Mucosa of rectum (tissue), 2 donors: ENCODE measurements at regions not wholly inside any gene's neighbourhood (a gene's known extent, or its start where the extent isn't known, plus 50 kb on each side); places are given as distances from the start of the nearest gene placed in this dataset.

ENCODE experiments used
- H3K27ac ChIP-seq, 2 donors: one replicate each; pipeline ENCODE4 v1.7.0; 2013; ENCODE audit warnings: inconsistent platforms in 2 of 2, low read depth in 2 of 2, low read length in 2 of 2
- H3K27me3 ChIP-seq, 2 donors: one replicate each; pipeline ENCODE4 v1.7.0; 2013; ENCODE audit warnings: low read length in 2 of 2; ENCODE audit not compliant: control insufficient read depth in 2 of 2, insufficient read depth in 2 of 2
- H3K36me3 ChIP-seq, 2 donors: one replicate each; pipeline ENCODE4 v1.7.0; 2013; ENCODE audit warnings: low read length in 2 of 2; ENCODE audit not compliant: control insufficient read depth in 2 of 2, insufficient read depth in 2 of 2
- H3K4me1 ChIP-seq, 2 donors: one replicate each; pipeline ENCODE4 v1.7.0; 2013; ENCODE audit warnings: low read length in 2 of 2, mild to moderate bottlenecking in 1 of 2; ENCODE audit not compliant: control insufficient read depth in 2 of 2, insufficient read depth in 2 of 2
- H3K4me3 ChIP-seq, 2 donors: one replicate each; pipeline ENCODE4 v1.7.0; 2013; ENCODE audit warnings: low read length in 2 of 2
- H3K9ac ChIP-seq, 2 donors: one replicate each; pipeline ENCODE4 v1.7.0; 2013; ENCODE audit warnings: low read length in 2 of 2, low read depth in 1 of 2, mild to moderate bottlenecking in 1 of 2
- H3K9me3 ChIP-seq, 2 donors: one replicate each; pipeline ENCODE4 v1.7.0; 2013; ENCODE audit warnings: low read length in 2 of 2; ENCODE audit not compliant: control insufficient read depth in 2 of 2
- donor health status: healthy.
- donor health status: Normal muscosa, but diverticular disease.

GRCh38 chr6:159107451-159108260 lies 61.5 kb upstream of the FNDC1 start:
- Histone ChIP-seq H3K27ac (peak overlapping the region; percentile 54 to 72), H3K4me3 (peak overlapping the region in 1 of 2 donors; percentile 49), H3K9me3 (no peaks in the 10 kb centered on the region), H3K36me3 (no peaks in the 10 kb centered on the region), H3K4me1 (peaks cover 0 to 11% of the 10 kb centered on the region in 2 donors), H3K9ac (peak overlapping the region in 1 of 2 donors; percentile 48), H3K27me3 (no peaks in the 10 kb centered on the region)

- Histone ChIP-seq H3K9ac (peak overlapping the region in 1 of 2 donors; percentile 48), H3K36me3 (no peaks in the 10 kb centered on the region), H3K9me3 (no peaks in the 10 kb centered on the region), H3K4me1 (peaks cover 0 to 11% of the 10 kb centered on the region in 2 donors), H3K4me3 (peak overlapping the region in 1 of 2 donors; percentile 49), H3K27ac (peak overlapping the region; percentile 54 to 72), H3K27me3 (no peaks in the 10 kb centered on the region)
These were observed 61.9 kb upstream of the TAGAP start for GRCh38 chr6:159106627-159107241.

- peaks cover 0 to 11% of the 10 kb centered on the region in 2 donors for H3K4me1 ChIP-seq
- no peaks in the 10 kb centered on the region for H3K27me3 ChIP-seq
- no peaks in the 10 kb centered on the region for H3K9me3 ChIP-seq
- no peak overlapping the region for H3K9ac ChIP-seq
- H3K4me3 ChIP-seq, result no peak overlapping the region
- H3K27ac ChIP-seq, result no peak overlapping the region
- H3K36me3 ChIP-seq, result no peaks in the 10 kb centered on the region
These were observed 60.9 kb upstream of the TAGAP start for GRCh38 chr6:159105716-159106115.

- Histone ChIP-seq H3K4me3 (no peak overlapping the region), H3K4me1 (peaks cover 0 to 11% of the 10 kb centered on the region in 2 donors), H3K27me3 (no peaks in the 10 kb centered on the region), H3K27ac (peak overlapping the region in 1 of 2 donors; percentile 13), H3K9me3 (no peaks in the 10 kb centered on the region), H3K36me3 (no peaks in the 10 kb centered on the region), H3K9ac (no peak overlapping the region)
These were observed 60.1 kb upstream of the TAGAP start for GRCh38 chr6:159104931-159105330.

GRCh38 chr6:159104163-159104925 lies 59.6 kb upstream of the TAGAP start:
- Histone ChIP-seq H3K27ac (peak overlapping the region in 1 of 2 donors; percentile 39), H3K9me3 (no peaks in the 10 kb centered on the region), H3K4me3 (no peak overlapping the region), H3K27me3 (no peaks in the 10 kb centered on the region), H3K36me3 (no peaks in the 10 kb centered on the region), H3K4me1 (peaks cover 0 to 11% of the 10 kb centered on the region in 2 donors), H3K9ac (peak overlapping the region; percentile 17 to 27)

GRCh38 chr6:159103396-159104162 lies 58.8 kb upstream of the TAGAP start:
- no peaks in the 10 kb centered on the region for H3K9me3 ChIP-seq
- H3K9ac ChIP-seq, result peak overlapping the region in 1 of 2 donors; percentile 27
- peaks cover 0 to 11% of the 10 kb centered on the region in 2 donors for H3K4me1 ChIP-seq
- no peaks in the 10 kb centered on the region for H3K36me3 ChIP-seq
- no peak overlapping the region for H3K4me3 ChIP-seq
- H3K27ac ChIP-seq, result no peak overlapping the region
- no peaks in the 10 kb centered on the region for H3K27me3 ChIP-seq

GRCh38 chr6:159102373-159103160 lies 57.8 kb upstream of the TAGAP start:
- H3K9me3 ChIP-seq, result no peaks in the 10 kb centered on the region
- no peak overlapping the region for H3K9ac ChIP-seq
- H3K4me3 ChIP-seq, result no peak overlapping the region
- H3K27ac ChIP-seq, result no peak overlapping the region
- no peaks in the 10 kb centered on the region for H3K36me3 ChIP-seq
- peaks cover 0 to 11% of the 10 kb centered on the region in 2 donors for H3K4me1 ChIP-seq
- no peaks in the 10 kb centered on the region for H3K27me3 ChIP-seq

GRCh38 chr6:159101656-159102055 lies 56.9 kb upstream of the TAGAP start:
- Histone ChIP-seq H3K9me3 (no peaks in the 10 kb centered on the region), H3K27me3 (no peaks in the 10 kb centered on the region), H3K36me3 (no peaks in the 10 kb centered on the region), H3K4me1 (peaks cover 0 to 5% of the 10 kb centered on the region in 2 donors), H3K4me3 (no peak overlapping the region), H3K9ac (no peak overlapping the region), H3K27ac (no peak overlapping the region)
